Neural cell (in vitro differentiated cells): ENCODE measurements at regions not wholly inside any gene's neighbourhood (a gene's known extent, or its start where the extent isn't known, plus 50 kb on each side); places are given as distances from the start of the nearest gene placed in this dataset.

Source experiments
- H2AFZ ChIP-seq: fragments of 200-600, 300-800 bp; sonication (generic), shearing (Covaris generic); 2 replicates; pipeline ENCODE4 v1.6.0; 2014; ENCODE audit warnings: low read depth, mild to moderate bottlenecking, antibody characterized with exemption, low read length, moderate library complexity
- H3F3A ChIP-seq: fragments of 200-600 bp; shearing (Covaris generic); 2 replicates; pipeline ENCODE4 v1.6.1; 2016; ENCODE audit warnings: mild to moderate bottlenecking, moderate library complexity, mixed read lengths, antibody characterized with exemption, low read length; ENCODE audit not compliant: insufficient read depth, poor library complexity, severe bottlenecking
- H3K27ac ChIP-seq: fragments of 200-600, 300-800 bp; sonication (generic), shearing (Covaris generic); 2 replicates; pipeline ENCODE4 v1.5.1; 2014; ENCODE audit warnings: mild to moderate bottlenecking, low read length, moderate library complexity
- H3K27me3 ChIP-seq: fragments of 300-800, 200-600 bp; sonication (generic), shearing (Covaris generic); 2 replicates; pipeline ENCODE4 v1.6.0; 2014; ENCODE audit warnings: mild to moderate bottlenecking, low read depth, low read length, moderate library complexity; ENCODE audit not compliant: insufficient read depth
- H3K36me3 ChIP-seq: fragments of 300-800, 200-600 bp; sonication (generic), shearing (Covaris generic); 2 replicates; pipeline ENCODE4 v1.5.1; 2014; ENCODE audit warnings: mild to moderate bottlenecking, antibody characterized with exemption, low read length, moderate library complexity; ENCODE audit not compliant: insufficient read depth
- H3K4me2 ChIP-seq: fragments of 300-800, 200-600 bp; sonication (generic), shearing (Covaris generic); 2 replicates; pipeline ENCODE4 v1.6.0; 2014; ENCODE audit warnings: mild to moderate bottlenecking, low read length
- H3K4me3 ChIP-seq: fragments of 300-800, 200-600 bp; sonication (generic), shearing (Covaris generic); 2 replicates; pipeline ENCODE4 v1.5.1; 2014; ENCODE audit warnings: mild to moderate bottlenecking, low read length, moderate library complexity
- H3K79me2 ChIP-seq: fragments of 200-600 bp; shearing (Covaris generic); replicated peaks from 2 replicates; pipeline ENCODE4 v1.6.0; 2014; ENCODE audit warnings: mild to moderate bottlenecking, low read length, moderate library complexity; ENCODE audit not compliant: insufficient read depth
- H3K9ac ChIP-seq: fragments of 300-800, 200-600 bp; sonication (generic), shearing (Covaris generic); 2 replicates; pipeline ENCODE4 v1.6.1; 2016; ENCODE audit warnings: mild to moderate bottlenecking, low read length, mixed read lengths
- H3K9me2 ChIP-seq: fragments of 200-600 bp; shearing (Covaris generic); 2 replicates; pipeline ENCODE4 v1.6.1; 2016; ENCODE audit warnings: mild to moderate bottlenecking, low read length, mixed read lengths; ENCODE audit not compliant: insufficient read depth
- H3K9me3 ChIP-seq: fragments of 200-600, 300-800 bp; sonication (generic), shearing (Covaris generic); 2 replicates; pipeline ENCODE4 v1.6.1; 2016; ENCODE audit warnings: mild to moderate bottlenecking, mixed run types, low read length, moderate library complexity, mixed read lengths
- H4K20me1 ChIP-seq: fragments of 200-600 bp; shearing (Covaris generic); 2 replicates; pipeline ENCODE4 v1.6.1; 2016; ENCODE audit warnings: mild to moderate bottlenecking, mixed run types; ENCODE audit not compliant: insufficient read depth
- EP300 ChIP-seq: fragments of 450-650 bp; conservative IDR thresholded peaks from 2 replicates; pipeline ENCODE4 v1.6.1; 2014; ENCODE audit warnings: antibody characterized with exemption, mild to moderate bottlenecking, moderate library complexity; ENCODE audit not compliant: poor library complexity, severe bottlenecking
- EZH2 ChIP-seq: fragments of 200-600, 300-800 bp; shearing (Covaris generic), sonication (generic); IDR thresholded peaks from 2 replicates; pipeline ENCODE4 v1.6.1; 2014; ENCODE audit warnings: antibody characterized with exemption, low read length, borderline replicate concordance, mild to moderate bottlenecking; ENCODE audit not compliant: insufficient read depth, poor library complexity, severe bottlenecking
- MXI1 ChIP-seq: fragments of 450-650 bp; conservative IDR thresholded peaks from 2 replicates; pipeline ENCODE4 v1.6.1; 2014; ENCODE audit warnings: antibody characterized with exemption, mild to moderate bottlenecking; ENCODE audit not compliant: poor library complexity, severe bottlenecking
- POLR2AphosphoS5 ChIP-seq: IDR thresholded peaks from 2 replicates; pipeline ENCODE4 v1.6.1; 2012
- RAD21 ChIP-seq: fragments of 450-650 bp; conservative IDR thresholded peaks from 2 replicates; pipeline ENCODE4 v1.6.1; 2014; ENCODE audit warnings: antibody characterized with exemption, mild to moderate bottlenecking, moderate library complexity
- SMC3 ChIP-seq: fragments of 450-650 bp; conservative IDR thresholded peaks from 2 replicates; pipeline ENCODE4 v1.6.1; 2014; ENCODE audit warnings: antibody characterized with exemption, mild to moderate bottlenecking, moderate library complexity; ENCODE audit not compliant: poor library complexity
- TAF1 ChIP-seq: IDR thresholded peaks from 2 replicates; pipeline ENCODE4 v1.6.1; 2012; ENCODE audit warnings: low read depth
- TF ChIP-seq, protein P1 (sequence below): IDR thresholded peaks from 2 replicates; pipeline ENCODE4 v1.6.1; 2012; ENCODE audit warnings: borderline replicate concordance
- TF ChIP-seq, protein P2 (sequence below): fragments of 450-650 bp; IDR thresholded peaks from 2 replicates; pipeline ENCODE4 v1.5.1; 2014; ENCODE audit warnings: antibody characterized with exemption, mild to moderate bottlenecking, moderate library complexity; ENCODE audit not compliant: poor library complexity, severe bottlenecking

DNA sequence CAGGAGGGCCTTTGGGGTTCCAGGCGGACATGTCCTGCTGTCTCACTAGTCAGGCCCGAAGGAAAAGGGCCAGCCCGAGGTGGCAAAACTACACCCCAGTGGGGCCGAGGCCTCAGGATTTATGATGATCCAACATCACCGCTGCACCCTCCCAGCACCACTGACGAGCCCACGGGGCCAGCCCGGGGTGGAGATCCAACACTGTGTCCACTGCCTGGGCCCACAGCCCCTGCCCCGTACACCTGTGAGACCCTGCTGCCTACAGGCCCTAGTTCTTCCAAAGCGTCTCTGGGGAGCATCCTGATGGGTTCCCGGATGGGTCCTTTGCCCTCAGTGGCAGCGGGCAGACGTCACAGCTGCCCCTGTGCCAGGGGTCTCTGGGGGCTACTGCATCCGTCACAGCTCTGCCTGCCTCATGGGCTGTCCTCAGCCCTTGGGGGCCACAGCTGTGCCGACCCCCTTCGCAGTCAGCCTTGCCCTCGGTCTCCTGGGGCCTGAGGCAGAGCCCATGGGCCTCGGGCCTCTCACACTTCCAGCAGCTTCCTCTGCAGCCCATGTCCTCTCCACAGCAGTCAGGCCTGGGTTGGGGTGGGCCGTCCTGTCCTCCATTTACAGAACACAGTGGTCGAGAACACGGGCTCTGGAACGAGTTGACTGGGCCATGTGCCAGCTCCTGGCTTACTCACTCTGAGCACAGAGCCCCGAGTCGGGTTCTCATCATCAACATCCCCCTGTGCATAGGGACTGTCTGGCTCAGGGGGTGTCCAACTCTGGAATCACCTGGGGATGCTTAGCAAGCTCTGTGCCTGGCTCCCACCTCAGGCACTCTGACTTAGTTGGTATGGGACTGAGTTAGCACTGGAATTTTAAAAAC, 64.9 kb downstream of the FOXL3 start:
- Histone ChIP-seq H3K4me3 (no peak overlapping the region), H3F3A (no peaks in the 10 kb centered on the region), H2AFZ (no peak overlapping the region), H3K9ac (no peak overlapping the region), H3K27me3 (no peaks in the 10 kb centered on the region), H3K9me2 (no peaks in the 10 kb centered on the region), H4K20me1 (no peaks in the 10 kb centered on the region), H3K4me2 (no peak overlapping the region), H3K27ac (no peak overlapping the region), H3K79me2 (no peaks in the 10 kb centered on the region), H3K36me3 (no peaks in the 10 kb centered on the region), H3K9me3 (no peaks in the 10 kb centered on the region)
- no peak for TF ChIP-seq MXI1
- no peak for TF ChIP-seq EP300
- TF ChIP-seq RAD21: no peak
- no peak for TF ChIP-seq SMC3
- TF ChIP-seq POLR2AphosphoS5: no peak
- no peak for TF ChIP-seq TAF1
- TF ChIP-seq, protein P1, sequence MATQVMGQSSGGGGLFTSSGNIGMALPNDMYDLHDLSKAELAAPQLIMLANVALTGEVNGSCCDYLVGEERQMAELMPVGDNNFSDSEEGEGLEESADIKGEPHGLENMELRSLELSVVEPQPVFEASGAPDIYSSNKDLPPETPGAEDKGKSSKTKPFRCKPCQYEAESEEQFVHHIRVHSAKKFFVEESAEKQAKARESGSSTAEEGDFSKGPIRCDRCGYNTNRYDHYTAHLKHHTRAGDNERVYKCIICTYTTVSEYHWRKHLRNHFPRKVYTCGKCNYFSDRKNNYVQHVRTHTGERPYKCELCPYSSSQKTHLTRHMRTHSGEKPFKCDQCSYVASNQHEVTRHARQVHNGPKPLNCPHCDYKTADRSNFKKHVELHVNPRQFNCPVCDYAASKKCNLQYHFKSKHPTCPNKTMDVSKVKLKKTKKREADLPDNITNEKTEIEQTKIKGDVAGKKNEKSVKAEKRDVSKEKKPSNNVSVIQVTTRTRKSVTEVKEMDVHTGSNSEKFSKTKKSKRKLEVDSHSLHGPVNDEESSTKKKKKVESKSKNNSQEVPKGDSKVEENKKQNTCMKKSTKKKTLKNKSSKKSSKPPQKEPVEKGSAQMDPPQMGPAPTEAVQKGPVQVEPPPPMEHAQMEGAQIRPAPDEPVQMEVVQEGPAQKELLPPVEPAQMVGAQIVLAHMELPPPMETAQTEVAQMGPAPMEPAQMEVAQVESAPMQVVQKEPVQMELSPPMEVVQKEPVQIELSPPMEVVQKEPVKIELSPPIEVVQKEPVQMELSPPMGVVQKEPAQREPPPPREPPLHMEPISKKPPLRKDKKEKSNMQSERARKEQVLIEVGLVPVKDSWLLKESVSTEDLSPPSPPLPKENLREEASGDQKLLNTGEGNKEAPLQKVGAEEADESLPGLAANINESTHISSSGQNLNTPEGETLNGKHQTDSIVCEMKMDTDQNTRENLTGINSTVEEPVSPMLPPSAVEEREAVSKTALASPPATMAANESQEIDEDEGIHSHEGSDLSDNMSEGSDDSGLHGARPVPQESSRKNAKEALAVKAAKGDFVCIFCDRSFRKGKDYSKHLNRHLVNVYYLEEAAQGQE: no peak
- no peak for TF ChIP-seq EZH2
- TF ChIP-seq, protein P2, sequence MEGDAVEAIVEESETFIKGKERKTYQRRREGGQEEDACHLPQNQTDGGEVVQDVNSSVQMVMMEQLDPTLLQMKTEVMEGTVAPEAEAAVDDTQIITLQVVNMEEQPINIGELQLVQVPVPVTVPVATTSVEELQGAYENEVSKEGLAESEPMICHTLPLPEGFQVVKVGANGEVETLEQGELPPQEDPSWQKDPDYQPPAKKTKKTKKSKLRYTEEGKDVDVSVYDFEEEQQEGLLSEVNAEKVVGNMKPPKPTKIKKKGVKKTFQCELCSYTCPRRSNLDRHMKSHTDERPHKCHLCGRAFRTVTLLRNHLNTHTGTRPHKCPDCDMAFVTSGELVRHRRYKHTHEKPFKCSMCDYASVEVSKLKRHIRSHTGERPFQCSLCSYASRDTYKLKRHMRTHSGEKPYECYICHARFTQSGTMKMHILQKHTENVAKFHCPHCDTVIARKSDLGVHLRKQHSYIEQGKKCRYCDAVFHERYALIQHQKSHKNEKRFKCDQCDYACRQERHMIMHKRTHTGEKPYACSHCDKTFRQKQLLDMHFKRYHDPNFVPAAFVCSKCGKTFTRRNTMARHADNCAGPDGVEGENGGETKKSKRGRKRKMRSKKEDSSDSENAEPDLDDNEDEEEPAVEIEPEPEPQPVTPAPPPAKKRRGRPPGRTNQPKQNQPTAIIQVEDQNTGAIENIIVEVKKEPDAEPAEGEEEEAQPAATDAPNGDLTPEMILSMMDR: no peak

DNA sequence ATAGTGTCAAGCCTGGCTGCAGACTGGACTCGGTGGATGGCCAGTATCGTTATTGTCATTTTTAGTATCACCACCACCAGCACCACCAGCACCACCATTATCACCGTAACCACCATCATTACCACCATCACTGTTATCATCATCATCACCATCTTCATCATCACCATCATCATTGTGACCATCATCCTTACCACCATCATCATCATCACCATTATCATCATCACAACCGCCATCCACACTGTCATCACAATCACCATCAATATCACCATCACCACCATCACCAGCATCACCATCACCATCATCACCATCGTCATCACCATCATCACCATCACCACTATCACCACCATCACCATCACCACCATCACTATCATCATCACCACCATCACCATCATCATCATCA, 65.6 kb downstream of the FOXL3 start:
- H3K27me3 ChIP-seq: no peaks in the 10 kb centered on the region
- no peak overlapping the region for H2AFZ ChIP-seq
- H3K4me3 ChIP-seq: no peak overlapping the region
- H3K4me2 ChIP-seq: no peak overlapping the region
- no peaks in the 10 kb centered on the region for H3K9me2 ChIP-seq
- TF ChIP-seq, protein P1: no peak
- no peak for TF ChIP-seq EP300
- TF ChIP-seq TAF1: no peak
- TF ChIP-seq POLR2AphosphoS5: no peak
- no peak for TF ChIP-seq MXI1
- TF ChIP-seq SMC3: no peak
- no peak for TF ChIP-seq EZH2
- TF ChIP-seq RAD21: no peak
- TF ChIP-seq, protein P2: no peak
- no peaks in the 10 kb centered on the region for H3F3A ChIP-seq
- H3K9me3 ChIP-seq: no peaks in the 10 kb centered on the region
- no peak overlapping the region for H3K9ac ChIP-seq
- no peaks in the 10 kb centered on the region for H3K36me3 ChIP-seq
- H3K27ac ChIP-seq: no peak overlapping the region
- H4K20me1 ChIP-seq: no peaks in the 10 kb centered on the region
- no peaks in the 10 kb centered on the region for H3K79me2 ChIP-seq
